ENCODE measurements at regions not wholly inside any gene's neighbourhood (a gene's known extent, or its start where the extent isn't known, plus 50 kb on each side); places are given as distances from the start of the nearest gene placed in this dataset.

DNA sequence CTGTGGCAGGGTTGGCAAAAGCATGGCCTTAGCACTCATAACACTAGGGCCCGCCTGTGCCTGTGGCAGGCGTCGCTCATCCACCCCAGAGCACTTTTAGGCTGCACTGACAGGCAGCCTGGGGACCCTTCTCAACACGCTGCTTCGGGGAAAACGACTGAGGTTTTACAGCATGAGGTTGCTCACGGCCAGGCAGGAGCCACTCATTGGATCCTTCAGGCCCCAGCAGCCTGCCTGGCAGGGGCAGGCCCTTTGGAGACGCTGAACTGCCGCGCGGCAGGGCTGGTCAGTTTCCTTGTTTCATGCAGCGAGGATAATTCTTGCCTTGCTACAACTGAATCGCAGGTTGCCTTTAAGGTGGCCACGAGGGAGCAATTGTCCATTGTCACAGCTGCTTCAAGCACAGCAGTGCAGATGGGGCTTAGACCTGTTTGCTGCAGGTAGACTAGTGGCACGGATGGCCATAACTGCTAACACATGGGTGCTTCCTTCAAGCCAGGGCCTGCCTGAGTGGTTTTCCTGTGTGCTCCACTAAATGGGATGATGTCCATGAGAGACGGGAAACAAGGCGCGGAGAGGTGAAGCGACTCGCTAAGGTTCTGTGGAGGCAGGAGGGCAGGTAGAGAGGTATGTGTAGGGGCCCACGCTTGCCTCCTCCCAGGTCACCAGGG lies 49.9 kb upstream of the HS6ST1 start:
- no peak for DNase-seq (ENCODE audit: low spot score)

DNA sequence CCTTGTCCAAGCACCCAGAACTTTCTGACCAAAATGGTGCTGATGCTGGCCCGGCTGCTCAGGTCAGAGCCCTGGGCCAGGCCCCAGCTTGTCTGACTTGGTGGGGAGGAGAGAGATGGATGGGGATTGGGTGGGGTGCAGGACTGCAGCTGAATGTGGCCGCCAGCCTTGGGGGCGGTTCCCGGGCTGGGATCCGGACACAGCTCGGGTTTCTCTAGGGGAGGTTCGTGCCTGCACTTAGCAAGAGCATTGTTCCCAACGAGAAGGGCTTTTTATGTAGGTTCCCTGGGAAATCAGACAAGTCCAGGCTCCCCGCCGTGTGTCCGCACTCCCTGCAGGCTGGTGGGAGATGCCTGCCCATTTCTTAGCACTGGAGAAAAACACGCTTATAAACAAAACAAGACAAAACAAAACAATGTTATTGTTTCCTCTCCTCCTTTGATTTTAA lies 50.5 kb upstream of the HS6ST1 start:
- no peak for DNase-seq (ENCODE audit: low spot score)

DNA sequence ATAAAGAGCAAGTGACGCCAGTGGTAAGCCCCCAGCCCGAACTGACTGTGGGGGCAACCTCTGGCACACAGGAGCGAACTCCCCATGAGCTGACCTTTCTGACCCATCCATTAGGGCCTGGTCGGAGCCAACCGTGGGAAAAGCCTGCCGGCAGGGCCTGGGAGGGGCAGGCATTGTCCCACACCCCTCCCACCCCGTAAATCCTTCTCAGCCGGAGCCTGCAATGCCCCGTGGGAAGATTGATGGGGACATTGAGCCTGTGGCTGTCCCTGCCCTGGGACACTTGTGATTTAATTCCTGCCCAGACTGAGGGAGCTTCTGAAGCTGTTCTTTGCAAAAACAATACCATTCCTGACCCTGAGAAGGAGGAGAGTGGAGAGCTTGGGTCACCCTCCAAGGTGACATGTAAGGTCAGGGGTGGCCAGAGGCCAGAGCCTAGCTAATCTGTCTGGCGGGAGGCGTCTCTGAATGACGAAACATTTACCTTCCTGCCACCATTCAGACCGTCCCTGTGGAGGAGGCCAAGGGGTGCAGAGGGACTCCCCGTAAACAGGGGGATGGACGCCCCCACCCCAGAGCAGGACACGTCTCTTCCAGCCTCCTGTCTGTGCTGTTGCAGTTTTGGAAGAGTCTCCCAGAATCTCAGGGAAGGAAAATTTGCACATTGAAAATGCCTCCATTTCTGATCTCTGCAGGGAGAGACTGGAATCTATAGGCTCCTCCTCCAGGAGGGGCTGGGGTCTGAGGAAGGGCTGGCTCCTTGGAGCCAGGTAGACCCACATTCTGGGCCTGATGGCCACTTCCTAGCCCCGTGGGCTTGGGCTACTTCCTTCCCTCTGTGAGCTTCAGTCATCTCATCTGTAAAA lies 51.2 kb upstream of the HS6ST1 start:
- DNase-seq (ENCODE audit: low spot score) = no peak

GRCh38 chr2:128370468-128371247 lies 52.0 kb upstream of the HS6ST1 start:
- DNase-seq (ENCODE audit: low spot score) = no peak

DNA sequence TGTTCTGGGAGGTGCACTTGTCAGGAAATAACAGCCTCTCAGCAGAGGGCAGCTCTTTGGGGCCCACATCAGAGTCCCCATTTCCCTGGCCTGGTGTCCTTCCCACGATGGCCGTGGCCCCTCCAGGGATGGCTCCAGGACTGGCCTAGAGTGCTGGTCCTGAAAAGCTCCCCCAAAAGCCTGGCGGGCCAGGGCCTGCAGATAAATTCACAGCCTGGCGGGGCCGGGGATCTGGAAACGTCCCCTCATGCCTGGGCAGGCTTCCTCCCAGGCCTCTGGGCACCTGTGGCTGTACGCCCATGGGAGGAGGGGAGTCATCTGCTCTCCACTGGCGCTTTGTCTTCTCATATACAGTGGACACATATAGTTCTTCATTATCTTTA lies 52.6 kb upstream of the HS6ST1 start:
- no peak for DNase-seq (ENCODE audit: low spot score)

DNA sequence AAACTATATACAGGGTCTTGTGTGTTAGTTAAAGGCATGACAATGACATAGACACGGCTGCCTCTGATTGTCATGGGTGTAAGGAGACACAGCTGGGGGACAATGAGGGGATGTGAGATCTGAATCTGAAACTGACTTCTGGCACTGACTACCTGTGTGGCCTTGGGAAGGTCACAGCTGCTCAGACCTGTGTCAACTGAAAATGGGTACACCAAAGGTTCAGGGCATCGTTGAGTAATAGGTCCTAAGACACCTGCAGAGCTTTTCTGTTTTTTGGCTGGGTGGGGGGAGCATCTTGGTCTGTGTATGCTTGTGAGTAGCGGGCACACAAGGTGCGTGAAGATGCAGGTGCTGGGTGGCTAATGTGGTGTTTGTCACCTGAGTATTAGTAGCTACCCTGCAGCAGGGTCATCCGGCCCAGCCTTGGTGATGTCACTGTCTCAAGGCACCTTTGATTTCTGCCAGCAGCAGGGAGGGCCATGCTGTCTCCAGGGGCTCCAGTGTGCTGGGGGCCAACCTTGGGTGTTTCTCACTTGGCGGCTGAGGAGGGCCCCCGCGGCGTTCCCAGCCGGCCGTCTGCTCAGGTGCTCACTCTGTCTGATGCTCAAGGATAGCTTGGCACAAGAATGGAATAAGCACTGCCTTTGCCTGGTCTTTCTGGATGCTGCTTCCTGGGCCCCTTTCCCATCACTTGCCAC lies 53.1 kb upstream of the HS6ST1 start:
- no peak for DNase-seq (ENCODE audit: low spot score)

DNA sequence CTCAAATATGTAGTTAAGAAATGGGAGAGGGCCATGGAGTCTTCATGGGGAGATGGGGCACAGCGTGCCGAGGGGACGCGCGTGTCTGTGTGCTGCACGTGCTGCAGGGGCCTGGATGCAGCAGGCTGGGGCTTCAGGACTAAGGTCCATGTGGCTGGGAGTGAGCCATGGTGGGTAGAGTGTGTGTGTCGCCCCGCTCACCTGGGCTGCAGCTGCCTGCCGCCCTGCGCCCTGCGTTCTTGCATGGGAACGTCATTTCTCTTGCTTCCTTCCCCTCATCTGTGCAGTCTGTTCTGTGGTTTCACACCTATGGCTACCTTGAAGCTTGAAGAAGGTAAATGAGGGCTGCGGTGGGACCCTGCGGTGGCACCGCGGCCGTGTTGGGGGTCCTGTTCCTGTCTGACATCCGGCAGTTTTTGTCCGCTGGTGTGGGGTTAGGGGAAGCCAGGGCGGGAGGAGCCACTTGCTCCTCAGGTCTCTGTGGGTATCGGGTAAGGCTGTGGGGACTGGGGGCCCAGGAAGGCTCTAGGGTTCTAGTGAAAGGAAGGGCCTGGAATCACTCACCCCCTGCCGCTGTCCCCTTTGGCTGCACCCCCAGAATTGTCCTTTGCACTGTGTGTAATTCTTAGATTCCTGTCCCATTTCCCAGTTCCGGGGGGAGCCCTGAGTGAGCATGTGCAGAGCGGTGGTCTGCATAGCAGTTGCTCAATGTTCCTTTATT lies 54.1 kb upstream of the HS6ST1 start:
- no peak for DNase-seq (ENCODE audit: low spot score)

DNA sequence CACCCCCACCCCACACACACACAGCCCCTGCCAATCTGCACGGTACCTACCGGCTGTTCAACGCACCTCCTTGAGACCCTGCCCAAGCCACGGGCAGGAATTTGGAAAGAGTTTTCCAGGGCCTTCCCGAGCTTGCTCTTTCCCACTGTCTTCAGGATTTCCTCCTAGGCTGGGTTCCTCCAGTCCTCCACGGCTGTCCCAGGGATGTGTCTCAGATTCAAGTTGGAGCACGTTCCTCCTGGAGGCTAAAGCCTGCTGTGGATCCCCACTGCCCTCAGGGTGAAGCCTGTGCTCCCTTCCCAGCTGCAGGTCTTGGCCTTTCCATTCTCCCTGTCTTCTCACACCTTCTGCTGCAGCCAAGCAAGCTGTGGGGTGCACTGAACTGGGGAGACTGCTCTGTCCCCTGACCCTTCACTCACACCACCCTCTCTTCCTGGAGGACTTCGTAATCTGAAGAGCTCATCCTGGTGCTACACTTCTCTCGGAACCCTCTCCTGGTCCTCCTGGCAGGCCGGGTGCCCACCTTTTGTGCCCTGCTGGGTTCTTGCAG lies 54.9 kb upstream of the HS6ST1 start:
- DNase-seq (ENCODE audit: low spot score) = no peak

- no peak for DNase-seq (ENCODE audit: low spot score)
These were observed 55.5 kb upstream of the HS6ST1 start for GRCh38 chr2:128374001-128374710.

DNA sequence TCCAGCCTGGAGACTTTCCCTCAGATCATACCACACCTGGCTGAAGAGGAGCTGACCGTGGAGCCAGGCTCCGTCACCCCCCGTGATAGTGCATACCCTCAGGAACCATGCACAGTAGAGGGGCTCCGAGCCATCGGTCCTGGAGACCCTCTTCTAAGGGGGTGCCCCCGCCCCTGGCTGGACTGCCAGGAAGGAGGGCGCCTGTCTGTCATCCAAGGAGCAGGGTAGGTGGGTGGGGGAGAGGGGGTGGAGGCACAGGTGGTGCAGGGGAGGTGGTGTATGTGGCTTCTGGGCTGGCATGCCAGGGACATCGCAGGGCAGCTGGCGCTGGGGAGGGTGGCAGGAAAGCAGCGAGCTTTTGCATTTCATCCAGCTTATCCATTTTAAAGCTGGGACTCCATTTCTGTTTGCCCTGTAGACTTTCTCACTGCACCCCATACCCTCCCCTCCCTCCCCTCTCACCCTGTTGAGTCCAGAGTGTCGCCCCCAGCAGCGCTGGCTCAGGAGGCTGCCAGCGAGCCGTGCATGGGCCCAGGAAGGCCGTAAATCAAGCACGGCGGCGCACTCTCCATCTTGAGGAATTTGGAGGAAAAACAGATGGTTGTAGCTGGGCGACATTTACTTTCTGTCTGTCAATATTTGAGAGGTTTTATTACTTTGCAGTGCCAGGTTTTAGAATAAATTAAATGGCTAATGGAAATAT lies 56.2 kb upstream of the HS6ST1 start:
- DNase-seq (ENCODE audit: low spot score) = no peak

- no peak for DNase-seq (ENCODE audit: low spot score)
These were observed 56.8 kb upstream of the HS6ST1 start for GRCh38 chr2:128375454-128375853.

- DNase-seq (ENCODE audit: low spot score) = no peak
These were observed 57.8 kb upstream of the HS6ST1 start for GRCh38 chr2:128376241-128377041.

- no peak for DNase-seq (ENCODE audit: low spot score)
These were observed 58.6 kb upstream of the HS6ST1 start for GRCh38 chr2:128377071-128377910.

DNA sequence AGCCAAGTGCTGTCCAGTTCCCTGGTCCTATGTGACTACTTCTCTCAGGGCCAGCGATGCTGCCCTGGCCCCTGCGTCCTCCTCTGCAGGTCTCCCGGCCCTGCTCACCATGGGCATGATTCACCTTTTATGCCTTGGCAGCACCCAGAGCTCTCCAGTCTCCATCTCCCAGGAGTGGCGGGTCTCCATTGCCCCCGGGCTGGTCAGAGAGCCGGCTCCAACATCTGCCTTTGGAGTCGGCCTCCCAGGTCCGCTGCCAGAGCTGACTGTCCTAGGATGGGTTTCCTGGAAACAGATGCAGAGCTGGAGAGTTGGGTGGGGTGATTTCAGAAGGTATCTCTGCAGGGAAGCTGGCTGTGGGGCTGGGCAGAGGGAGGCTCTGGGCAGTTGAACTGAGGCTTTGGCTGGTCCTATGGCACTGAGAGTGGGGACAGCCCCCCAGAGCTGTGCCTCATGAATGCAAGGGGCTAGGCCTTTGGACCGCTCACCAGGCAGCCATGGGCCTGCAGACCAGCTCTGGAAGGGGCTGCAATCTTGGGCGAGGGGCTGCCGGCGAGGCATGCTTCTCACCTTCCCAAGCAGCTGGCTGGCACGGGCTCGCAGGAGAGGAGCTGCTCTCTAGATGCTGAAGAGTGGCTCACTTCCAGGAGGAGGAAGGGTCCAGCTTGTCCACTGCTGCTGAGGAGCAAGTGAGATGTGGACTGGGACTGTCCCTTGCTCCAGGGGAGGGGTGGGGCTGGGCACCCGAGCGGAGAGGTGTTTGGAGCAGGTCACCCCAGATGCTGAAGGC lies 59.8 kb upstream of the HS6ST1 start:
- no peak for DNase-seq (ENCODE audit: low spot score)

DNA sequence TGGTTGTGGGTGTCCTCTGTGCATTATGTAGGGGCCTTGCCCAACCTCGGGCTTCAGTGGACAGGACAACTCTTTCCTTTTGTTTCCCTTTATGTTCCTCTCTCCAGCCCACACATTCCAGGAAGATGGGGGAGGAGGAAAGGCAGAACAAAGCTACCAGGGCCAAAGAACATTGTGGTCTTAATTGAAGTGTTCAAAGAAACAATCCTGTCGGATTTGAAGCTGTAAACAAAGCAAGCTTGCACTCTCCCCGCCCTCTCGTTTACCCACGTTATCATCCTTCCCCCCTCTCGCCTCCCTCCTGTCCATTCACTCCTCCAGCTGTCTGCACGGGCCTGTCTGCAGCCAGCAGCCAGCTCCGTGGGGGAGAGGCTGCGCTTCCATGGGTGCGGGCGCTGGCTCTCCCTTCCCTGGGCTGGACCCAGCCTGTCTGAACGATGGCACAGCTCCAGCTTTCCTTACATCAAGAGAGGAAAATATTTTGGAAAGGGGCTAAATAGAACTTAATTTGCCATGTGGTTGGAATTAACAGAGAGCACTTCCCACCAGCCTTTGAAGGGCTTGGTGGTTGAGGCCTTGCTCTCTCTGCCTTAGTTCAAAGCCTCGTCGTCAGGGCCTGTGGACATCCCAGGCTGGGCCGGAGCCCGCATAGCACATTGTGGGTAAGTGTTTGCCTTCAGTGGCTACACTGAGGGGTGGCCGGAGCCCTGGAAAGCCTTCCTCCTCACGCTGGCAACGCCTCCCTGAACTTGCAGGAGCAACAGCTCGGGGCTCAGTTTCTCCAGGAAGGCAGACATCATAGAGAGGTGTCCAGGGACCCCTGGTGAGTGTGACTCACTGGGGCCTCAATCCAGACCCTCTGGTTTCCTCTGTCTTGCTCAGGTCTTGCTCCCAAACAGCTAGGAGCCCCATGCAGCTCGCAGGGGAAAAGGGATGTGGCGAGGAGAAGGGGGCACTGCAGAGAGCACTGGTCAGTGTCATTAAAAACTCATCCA lies 60.6 kb upstream of the HS6ST1 start:
- no peak for DNase-seq (ENCODE audit: low spot score)
